ENCODE measurements at regions not wholly inside any gene's neighbourhood (a gene's known extent, or its start where the extent isn't known, plus 50 kb on each side); places are given as distances from the start of the nearest gene placed in this dataset.

GRCh38 chr9:14383294-14383693 lies 69.4 kb upstream of the NFIB start:
- Histone ChIP-seq H3K9me3 (no peaks in the 10 kb centered on the region), H3K36me3 (no peaks in the 10 kb centered on the region), H3K4me1 (no peaks in the 10 kb centered on the region), H3K4me3 (no peak overlapping the region), H3K27me3 (no peaks in the 10 kb centered on the region), H3K27ac (no peak overlapping the region)
- WGBS, 2 donors = 40 to 54% methylated on average over 2 of the region's 2 CpGs
- TF ChIP-seq POLR2A (IDR thresholded peaks at IDR 0.05) = no peak
- TF ChIP-seq EP300 (IDR thresholded peaks at IDR 0.05) = no peak
- no peak for TF ChIP-seq CTCF (IDR thresholded peaks at IDR 0.05)
- DNase-seq (ENCODE audit: low spot score in 2 of 2) = peak in 1 of 2 donors; percentile 21

- no peaks in the 10 kb centered on the region for H3K36me3 ChIP-seq
- no peak overlapping the region for H3K27ac ChIP-seq
- DNase-seq (ENCODE audit: low spot score in 2 of 2) = no peak
- H3K27me3 ChIP-seq = no peaks in the 10 kb centered on the region
- whole genome bisulfite sequencing, 2 donors = 84 to 88% methylated on average over 3 of the region's 3 CpGs
- H3K4me3 ChIP-seq = no peak overlapping the region
- H3K4me1 ChIP-seq = no peaks in the 10 kb centered on the region
- no peak for TF ChIP-seq CTCF (IDR thresholded peaks at IDR 0.05)
- TF ChIP-seq EP300 (IDR thresholded peaks at IDR 0.05) = no peak
- no peak for TF ChIP-seq POLR2A (IDR thresholded peaks at IDR 0.05)
- no peaks in the 10 kb centered on the region for H3K9me3 ChIP-seq
Observed at GRCh38 chr9:14380061-14380836, 66.3 kb upstream of the NFIB start.

- Histone ChIP-seq H3K4me3 (no peak overlapping the region), H3K36me3 (no peaks in the 10 kb centered on the region), H3K27me3 (no peaks in the 10 kb centered on the region), H3K4me1 (peaks cover 0 to 3% (median 0%) of the 10 kb centered on the region in 4 donors), H3K27ac (no peak overlapping the region), H3K9me3 (no peaks in the 10 kb centered on the region)
- 83 to 91% methylated on average over 4 of the region's 4 CpGs for WGBS, 2 donors
- no peak for TF ChIP-seq CTCF (IDR thresholded peaks at IDR 0.05)
- TF ChIP-seq POLR2A (IDR thresholded peaks at IDR 0.05) = no peak
- TF ChIP-seq EP300 (IDR thresholded peaks at IDR 0.05) = no peak
- no peak for DNase-seq (ENCODE audit: low spot score in 2 of 2)
Observed at GRCh38 chr9:14379280-14379679, 65.3 kb upstream of the NFIB start.

GRCh38 chr9:14373706-14374105 lies 59.8 kb upstream of the NFIB start:
- H3K27ac ChIP-seq = peak overlapping the region in 1 of 4 donors; percentile 43
- peaks cover 0 to 26% (median 8%) of the 10 kb centered on the region in 4 donors for H3K4me1 ChIP-seq
- no peaks in the 10 kb centered on the region for H3K36me3 ChIP-seq
- no peak for TF ChIP-seq CTCF (IDR thresholded peaks at IDR 0.05)
- TF ChIP-seq POLR2A (IDR thresholded peaks at IDR 0.05) = no peak
- no peak for TF ChIP-seq EP300 (IDR thresholded peaks at IDR 0.05)
- DNase-seq (ENCODE audit: low spot score in 2 of 2) = no peak
- H3K27me3 ChIP-seq = no peaks in the 10 kb centered on the region
- no peaks in the 10 kb centered on the region for H3K9me3 ChIP-seq
- H3K4me3 ChIP-seq = no peak overlapping the region
- 23 to 28% methylated on average over 4 of the region's 4 CpGs for WGBS, 2 donors

GRCh38 chr9:14373336-14373666 lies 59.4 kb upstream of the NFIB start:
- Histone ChIP-seq H3K27me3 (no peaks in the 10 kb centered on the region), H3K36me3 (no peaks in the 10 kb centered on the region), H3K4me3 (no peak overlapping the region), H3K9me3 (no peaks in the 10 kb centered on the region), H3K27ac (peak overlapping the region in 1 of 4 donors; percentile 43), H3K4me1 (peaks cover 0 to 26% (median 8%) of the 10 kb centered on the region in 4 donors)
- DNase-seq (ENCODE audit: low spot score in 2 of 2) = no peak
- TF ChIP-seq POLR2A (IDR thresholded peaks at IDR 0.05) = no peak
- TF ChIP-seq EP300 (IDR thresholded peaks at IDR 0.05) = no peak
- TF ChIP-seq CTCF (IDR thresholded peaks at IDR 0.05) = no peak

All from tibial nerve (tissue), 4 donors.